A549 (cell line): ENCODE measurements at regions not wholly inside any gene's neighbourhood (a gene's known extent, or its start where the extent isn't known, plus 50 kb on each side); places are given as distances from the start of the nearest gene placed in this dataset.

Source experiments
- CEBPB ChIP-seq, 2 experiments: fragments of >200 bp in 1 of 2; sonication (Bioruptor Twin) in 1 of 2; formaldehyde crosslinking in 1 of 2; IDR thresholded peaks; 2 replicates each; pipeline ENCODE4 v1.6.1; 2012 to 2016
- CTCF ChIP-seq: fragments of >200 bp; sonication (Bioruptor Twin); formaldehyde crosslinking; IDR thresholded peaks from 3 replicates; pipeline ENCODE4 v1.5.1; 2016
- HDAC2 ChIP-seq: fragments of 200-600 bp; sonication (generic); IDR thresholded peaks from 2 replicates; pipeline ENCODE4 v1.6.1; 2016
- MYC ChIP-seq: IDR thresholded peaks from 2 replicates; pipeline ENCODE4 v1.6.1; 2012; ENCODE audit warnings: mild to moderate bottlenecking, inconsistent platforms, low read length, improper control_type of control experiment, borderline replicate concordance
- POLR2A ChIP-seq: IDR thresholded peaks from 2 replicates; pipeline ENCODE4 v1.6.1; 2012; ENCODE audit warnings: mild to moderate bottlenecking, low read length
- POLR2AphosphoS2 ChIP-seq: conservative IDR thresholded peaks from 2 replicates; pipeline ENCODE4 v1.6.1; 2012; ENCODE audit warnings: low read length, improper control_type of control experiment, inconsistent platforms
- REST ChIP-seq: fragments of 200-600 bp; sonication (generic); IDR thresholded peaks from 2 replicates; pipeline ENCODE4 v1.6.1; 2016; ENCODE audit warnings: antibody characterized with exemption, mild to moderate bottlenecking, moderate library complexity
- RFX5 ChIP-seq: fragments of 450-650 bp; IDR thresholded peaks from 2 replicates; pipeline ENCODE4 v1.7.1; 2014; ENCODE audit warnings: antibody characterized with exemption, mild to moderate bottlenecking, moderate library complexity
- USF2 ChIP-seq: fragments of 450-650 bp; IDR thresholded peaks from 2 replicates; pipeline ENCODE4 v1.6.1; 2014; ENCODE audit warnings: antibody characterized with exemption

- TF ChIP-seq POLR2A (no peak), CEBPB (IDR thresholded peaks at IDR 0.05) (no peak), USF2 (no peak), MYC (no peak), HDAC2 (no peak), CTCF (no peak), REST (no peak), POLR2AphosphoS2 (no peak), RFX5 (no peak)
Observed at GRCh38 chr6:54441687-54442248, 133.5 kb downstream of the TINAG start.
